NCI-H82 (cell line): ENCODE measurements at regions not wholly inside any gene's neighbourhood (a gene's known extent, or its start where the extent isn't known, plus 50 kb on each side); places are given as distances from the start of the nearest gene placed in this dataset.
"Not testable (repeated sequence)": the region's sequence is repeated elsewhere in the genome, so short reads cannot be mapped to it uniquely, and the experiment has no call there.

Source experiments
- DNase-seq: peaks from one replicate; lab custom pipeline; 2025; lab: John Stamatoyannopoulos, UW

DNA sequence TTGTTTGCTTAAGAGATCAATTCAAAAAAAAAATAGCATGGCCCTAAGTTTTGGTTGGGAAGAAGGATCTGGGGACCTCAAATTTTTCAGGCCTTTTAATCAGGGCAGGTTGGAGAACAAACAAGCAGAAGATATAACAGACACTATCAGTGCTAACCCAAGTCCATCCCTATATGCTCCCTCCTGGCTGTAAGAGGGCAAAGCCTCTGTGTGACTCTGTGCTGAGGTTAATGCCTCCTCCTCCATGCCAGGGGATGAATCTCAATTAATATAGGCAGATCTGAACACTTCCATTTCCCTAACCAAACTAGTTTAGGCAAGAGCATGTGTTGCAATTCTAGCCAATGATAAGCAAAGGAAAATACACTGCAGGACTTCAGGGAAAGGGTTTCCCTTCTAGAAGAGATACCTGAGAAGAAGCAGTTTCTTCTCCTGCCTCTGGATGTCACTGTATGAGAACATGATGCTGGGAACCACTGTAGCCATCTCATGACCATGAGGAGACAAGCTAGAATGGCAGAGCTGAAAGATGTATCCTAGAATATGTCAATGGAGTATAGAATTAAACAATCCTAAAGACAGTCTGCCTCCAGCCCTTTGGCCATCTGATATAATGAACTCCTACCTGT, 76.0 kb downstream of the CHD9NB start:
- DNase-seq = peak; percentile 58

GRCh38 chr16:52967744-52968143, 85.0 kb downstream of the CHD9NB start:
- no peak for DNase-seq

DNA sequence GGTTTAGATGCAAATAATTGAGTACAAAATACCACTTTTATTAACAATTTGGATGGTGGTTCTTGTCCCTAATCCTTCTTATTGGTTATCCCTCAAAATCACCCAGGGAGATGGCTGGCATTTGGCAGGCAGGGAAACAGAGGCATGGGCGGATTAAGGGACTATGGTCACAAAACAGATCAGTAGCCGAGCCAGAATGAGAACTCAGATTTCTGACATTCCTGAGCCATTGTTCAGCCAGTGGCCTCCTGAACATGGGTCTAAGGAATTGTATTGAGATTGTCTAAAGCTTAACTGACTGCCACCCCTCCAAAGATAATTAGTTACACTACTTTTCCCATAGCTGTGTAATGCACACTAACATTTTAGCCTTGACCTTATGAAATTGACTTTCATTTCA, 88.4 kb downstream of the CHD9NB start:
- DNase-seq = no peak

DNA sequence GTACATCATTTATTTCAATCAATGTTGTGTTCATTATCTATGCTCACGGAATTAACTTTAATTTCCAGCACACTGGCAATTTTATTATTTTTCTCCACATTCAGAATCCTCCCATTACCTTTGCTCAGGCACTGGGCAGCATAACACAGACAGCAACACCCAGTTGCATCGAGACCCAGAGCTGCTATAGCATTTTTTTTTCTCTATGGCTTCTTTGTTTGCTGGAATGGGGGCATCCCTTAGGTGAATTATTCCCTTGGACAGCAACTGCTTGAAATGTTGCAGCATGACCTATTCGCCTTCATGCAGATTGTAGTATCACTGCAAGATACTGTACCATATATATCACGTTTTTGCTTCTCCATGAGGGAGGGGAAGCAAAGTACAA, 88.8 kb downstream of the CHD9NB start:
- no peak for DNase-seq

DNA sequence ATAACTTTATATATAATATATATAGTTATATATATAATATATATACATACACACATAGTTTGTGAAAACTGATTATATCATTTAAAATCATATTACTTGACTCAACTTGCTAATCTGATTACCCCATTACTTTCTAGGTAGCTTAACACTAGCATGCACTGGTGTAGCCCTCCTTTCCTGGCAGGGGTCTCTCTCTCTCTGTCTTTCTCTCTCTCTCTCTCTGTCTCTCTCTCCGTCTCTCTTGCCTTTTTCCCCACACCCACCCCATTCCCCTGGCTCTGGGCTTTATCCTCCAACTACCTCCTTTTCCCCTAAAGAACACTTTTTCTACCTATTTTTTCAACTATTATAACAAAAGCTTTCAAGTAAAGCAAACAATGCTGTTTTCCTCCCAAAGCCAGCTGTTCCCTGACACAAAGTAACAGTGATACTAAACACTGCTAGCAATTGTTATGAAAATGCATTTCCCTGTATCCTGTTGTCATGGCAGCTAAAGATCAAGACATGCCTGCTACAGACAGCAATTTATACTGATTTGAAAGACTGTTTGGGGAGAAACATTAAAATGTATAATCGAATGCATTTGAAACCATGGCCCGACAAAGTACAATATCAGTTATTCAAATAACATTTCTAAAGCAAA, 89.4 kb downstream of the CHD9NB start:
- peak; percentile 13 for DNase-seq

- no peak for DNase-seq
Observed at GRCh38 chr16:52958951-52959350, 93.7 kb downstream of the CHD9NB start.

DNA sequence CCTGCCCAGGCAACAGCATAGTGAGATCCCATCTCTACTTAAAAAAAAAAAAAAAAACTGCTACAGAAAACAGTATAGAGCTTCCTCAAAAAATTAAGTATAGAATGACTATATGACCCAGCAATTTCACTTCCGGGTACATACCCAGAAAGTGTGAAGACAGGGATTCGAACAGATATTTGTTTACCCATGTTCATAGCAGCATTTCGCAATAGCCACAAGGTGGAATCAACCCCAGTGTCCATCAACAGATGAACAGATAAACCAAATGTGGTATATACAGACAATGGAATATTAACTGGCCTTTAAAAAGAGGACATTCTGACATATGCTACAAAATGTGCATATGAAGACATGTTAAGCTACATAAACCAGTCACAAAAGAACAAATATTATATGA, 95.5 kb downstream of the CHD9NB start:
- no peak for DNase-seq

- peak; percentile 2 for DNase-seq
Observed at GRCh38 chr16:52956044-52956443, 96.7 kb downstream of the CHD9NB start.

GRCh38 chr16:52953215-52953614, 99.5 kb downstream of the CHD9NB start:
- peak; percentile 42 for DNase-seq

DNA sequence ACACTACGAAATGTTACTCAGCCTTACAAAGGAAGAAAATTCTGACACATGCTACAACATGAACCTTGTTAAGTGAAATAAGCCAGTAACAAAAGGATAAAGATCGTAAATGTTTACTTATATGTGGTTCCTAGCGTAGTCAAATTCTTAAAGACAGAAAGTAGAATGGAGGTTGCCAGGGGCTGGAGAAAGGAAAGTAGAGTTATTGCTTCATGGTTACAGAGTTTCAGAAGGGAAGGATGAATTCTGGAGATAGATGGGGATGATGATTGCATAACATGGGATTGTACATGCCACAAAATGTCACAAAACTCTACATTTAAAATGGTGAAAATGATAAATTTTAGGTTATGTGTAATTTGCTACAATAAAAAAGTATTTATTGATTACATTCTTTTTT, 103.8 kb downstream of the CHD9NB start:
- no peak for DNase-seq

DNA sequence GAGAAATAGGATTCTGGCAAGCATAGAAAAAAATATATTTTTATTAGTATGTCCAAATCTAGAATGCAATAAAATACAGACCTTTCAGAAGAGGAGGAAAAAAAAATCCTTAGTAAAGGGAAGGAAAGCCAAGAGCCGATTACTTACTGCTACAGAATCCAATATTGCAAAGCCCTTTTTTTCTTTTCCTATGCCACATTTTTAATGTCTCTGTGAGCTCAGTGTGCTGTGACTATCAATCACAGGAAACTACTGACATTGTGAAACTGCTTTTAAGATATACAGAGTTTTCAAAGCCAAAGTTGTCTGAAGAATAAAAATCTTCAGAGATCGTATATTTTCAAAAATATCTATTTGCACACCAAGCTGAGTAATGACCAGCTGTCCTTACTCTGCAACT, 120.4 kb downstream of the CHD9NB start:
- no peak for DNase-seq

- DNase-seq = peak; percentile 58
Observed at GRCh38 chr16:52929478-52930400, 123.0 kb downstream of the CHD9NB start.

DNA sequence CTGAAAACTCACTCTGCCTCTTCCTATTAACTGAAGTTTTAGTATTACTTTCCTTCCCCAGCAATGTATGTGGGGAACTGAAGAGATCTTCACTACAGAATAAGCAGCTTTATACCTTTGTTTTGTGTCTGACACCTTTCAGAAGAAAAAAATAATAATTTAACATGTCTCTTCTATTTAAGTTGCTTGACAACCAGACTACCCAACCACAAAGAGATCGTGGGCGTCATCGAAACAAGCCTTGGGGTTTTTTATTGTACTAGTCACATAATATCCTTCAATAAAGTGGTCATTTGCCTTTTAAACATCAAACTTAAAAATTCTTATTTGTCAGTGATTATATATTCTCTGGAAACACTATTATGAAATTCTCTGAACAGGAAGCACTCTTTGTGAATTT, 123.7 kb downstream of the CHD9NB start:
- no peak for DNase-seq

DNA sequence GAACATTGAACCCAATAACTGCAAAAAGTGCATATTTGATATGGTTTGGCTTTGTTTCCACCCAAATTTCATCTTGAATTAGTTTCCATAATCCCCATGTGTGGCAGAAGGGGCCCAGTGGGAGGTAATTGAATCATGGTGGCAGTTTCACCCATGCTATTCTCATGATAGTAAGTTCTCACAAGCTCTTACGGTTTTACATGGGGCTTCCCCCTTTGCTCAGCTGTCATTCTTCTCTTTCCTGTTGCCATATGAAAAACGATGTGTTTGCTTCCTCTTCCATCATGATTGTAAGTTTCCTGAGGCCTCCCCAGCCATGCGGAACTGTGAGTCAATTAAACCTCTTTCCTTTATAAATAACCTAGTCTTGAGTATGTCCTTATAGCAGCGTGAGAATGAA, 127.6 kb downstream of the CHD9NB start:
- no peak for DNase-seq

DNA sequence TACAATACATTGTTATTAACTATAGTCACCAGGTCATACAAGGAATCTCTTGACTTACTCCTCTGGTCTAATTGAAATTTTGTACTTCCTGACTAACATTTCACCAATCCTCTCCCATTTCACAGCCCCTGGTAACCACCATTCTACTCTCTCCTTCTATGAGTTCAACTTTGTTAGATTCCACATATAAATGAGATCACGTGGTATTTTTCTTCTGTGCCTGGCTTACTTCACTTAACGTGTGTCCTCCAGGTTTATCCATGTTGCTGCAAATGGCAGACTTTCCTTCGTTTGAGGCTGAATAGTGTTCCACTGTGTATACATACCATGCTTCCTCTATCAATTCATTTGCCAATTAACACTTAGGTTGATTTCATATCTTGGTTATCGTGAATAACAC, 128.5 kb downstream of the CHD9NB start:
- DNase-seq = no peak

DNA sequence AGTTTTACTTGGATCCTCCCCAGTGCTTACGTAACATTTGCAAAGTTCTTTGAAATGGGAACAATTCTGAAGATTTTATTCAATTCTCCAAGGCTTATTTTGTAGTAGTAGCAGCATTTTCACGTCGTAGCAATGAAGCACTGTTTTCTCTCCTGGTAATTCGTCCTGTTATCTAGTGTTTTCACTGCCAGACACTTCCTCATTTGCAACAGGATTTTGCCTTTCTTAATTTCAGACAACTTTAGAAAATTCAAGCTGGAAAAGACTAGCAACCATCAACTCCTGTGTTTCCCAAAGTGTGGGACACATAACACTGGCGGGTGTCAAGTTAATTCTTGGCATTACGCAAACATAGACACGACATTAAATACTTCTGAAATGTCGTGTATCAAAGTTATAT, 131.6 kb downstream of the CHD9NB start:
- DNase-seq = no peak

DNA sequence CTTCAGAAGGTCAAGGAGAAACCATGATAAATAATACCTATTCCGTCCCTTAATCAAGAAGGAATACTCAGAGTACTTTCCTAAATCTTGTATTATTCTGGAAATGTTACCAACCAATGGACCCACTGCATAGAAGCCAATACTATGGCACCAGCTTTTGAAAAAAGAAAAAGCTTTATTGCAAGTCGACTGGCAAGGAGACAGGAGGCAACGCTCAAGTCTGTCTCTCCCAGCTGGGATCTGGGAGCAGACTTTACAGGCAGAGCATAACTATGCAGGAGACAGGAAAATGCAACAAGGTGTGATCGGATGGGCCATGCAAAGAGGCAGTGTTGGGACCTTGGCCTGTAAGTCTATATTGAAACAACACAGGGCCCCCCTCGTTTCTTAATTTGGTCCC, 132.4 kb downstream of the CHD9NB start:
- DNase-seq = no peak

DNA sequence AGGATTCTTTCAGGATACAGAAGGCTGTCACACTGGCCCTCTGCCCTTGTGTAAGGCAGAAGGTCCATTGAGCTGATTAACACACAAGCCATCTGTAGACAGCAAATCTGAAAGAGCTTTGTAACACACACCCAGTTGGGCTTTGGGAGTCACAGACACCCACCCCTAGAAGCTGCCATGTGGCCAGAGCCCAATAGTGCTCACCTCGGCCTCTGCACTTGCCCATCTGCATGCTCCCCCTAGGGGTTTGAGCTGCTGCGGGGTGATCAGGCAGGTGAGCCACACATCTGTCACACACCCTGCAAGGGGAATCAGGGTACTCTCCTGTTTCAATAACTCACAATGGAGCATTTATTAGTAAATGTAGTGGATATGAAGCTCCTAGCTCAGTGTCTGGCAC, 138.3 kb downstream of the CHD9NB start:
- peak; percentile 96 for DNase-seq

DNA sequence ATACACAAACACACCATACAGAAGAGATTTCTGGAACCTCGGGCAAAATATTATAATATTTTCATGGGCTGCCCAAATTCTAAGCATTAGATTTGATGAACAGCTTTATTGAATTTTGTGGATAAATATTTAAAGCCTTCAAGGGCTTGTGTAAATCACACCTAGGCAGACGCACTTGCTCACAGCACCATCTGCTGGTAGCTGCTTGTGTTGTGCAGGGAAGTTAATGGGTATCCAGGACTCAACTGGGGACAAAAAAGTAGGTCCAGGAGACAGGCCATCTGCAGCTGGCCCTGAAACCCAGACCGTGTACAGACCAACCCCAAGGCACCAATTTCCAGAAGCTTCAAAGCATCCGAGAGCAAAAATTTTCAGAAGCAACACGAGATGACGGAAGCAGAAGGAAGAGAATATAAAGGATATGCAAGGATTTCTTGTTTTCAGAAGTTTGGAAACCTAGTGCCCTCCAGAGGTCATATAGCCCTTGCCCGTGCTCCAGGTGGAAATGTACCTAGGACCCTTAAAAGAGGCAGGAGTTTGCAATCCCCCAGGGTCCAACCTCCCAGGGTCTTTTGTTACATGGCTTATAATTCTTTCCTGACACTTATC, 140.0 kb downstream of the CHD9NB start:
- peak; percentile 80 for DNase-seq

DNA sequence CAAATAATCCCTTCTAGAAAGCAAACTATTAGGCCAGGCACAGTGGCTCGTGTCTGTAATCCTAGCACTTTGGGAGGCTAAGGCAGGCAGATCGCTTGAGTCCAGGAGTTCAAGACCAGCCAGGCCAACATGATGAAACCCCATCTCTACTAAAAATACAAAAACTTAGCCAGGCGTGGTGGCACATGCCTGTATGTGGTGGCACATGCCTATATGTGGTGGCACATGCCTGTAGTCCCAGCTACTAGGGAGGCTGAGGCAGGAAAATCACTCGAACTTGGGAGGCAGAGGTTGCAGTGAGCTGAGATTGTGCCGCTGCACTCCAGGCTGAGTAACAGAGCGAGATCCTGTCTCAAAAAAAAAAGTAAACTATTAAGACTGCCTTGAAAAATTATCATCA, 144.6 kb downstream of the CHD9NB start:
- not testable (repeated sequence) for DNase-seq

DNA sequence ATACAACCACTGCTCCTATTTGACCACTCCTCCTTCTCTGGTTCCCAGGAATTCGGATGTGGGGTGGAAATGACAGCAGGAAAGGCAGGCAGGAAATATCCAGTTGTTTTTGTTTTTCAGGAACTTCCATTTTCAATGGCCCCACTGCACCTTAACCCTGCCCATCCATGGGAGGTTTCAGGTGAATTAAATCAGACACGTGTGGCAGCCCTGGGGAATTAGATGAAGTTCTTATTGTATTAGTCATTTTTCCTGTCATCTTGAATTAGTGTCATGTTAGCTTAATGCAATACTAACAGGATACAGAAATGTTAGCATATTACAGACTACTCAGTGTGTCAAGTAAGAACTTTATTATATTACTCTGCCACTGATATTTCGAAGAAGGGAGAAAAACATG, 146.4 kb downstream of the CHD9NB start:
- peak; percentile 68 for DNase-seq

- DNase-seq = no peak
Observed at GRCh38 chr16:52896478-52897164, 156.1 kb downstream of the CHD9NB start.
